ENCODE measurements at regions not wholly inside any gene's neighbourhood (a gene's known extent, or its start where the extent isn't known, plus 50 kb on each side); places are given as distances from the start of the nearest gene placed in this dataset.

DNA sequence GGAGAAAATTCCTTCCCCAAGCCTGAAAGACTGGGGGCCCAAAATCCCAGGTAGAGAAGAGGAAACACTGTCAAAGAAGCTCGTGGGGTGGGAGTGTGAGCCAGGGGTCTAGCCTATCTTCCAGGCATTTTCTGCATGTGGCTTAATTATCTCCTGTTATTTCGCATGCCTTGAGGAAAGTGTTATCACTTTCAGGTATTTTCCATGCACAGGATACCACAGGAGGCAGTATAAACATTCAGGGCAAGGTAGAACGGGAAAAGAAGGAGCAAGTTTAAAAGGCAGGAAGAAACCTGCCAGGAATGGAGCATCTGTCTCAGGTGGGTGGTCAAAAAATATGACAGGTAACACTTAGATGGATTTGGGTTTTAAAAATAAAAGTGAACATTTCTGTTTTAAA, 575.3 kb upstream of the ZNF385D start:
- Histone ChIP-seq H3K23ac (ENCODE audit: low read length) (no peak overlapping the region), H2BK12ac (ENCODE audit: low read length) (no peak overlapping the region), H3K4ac (ENCODE audit: low read depth, low read length) (no peak overlapping the region), H3K79me2 (ENCODE audit: control insufficient read depth, insufficient read depth, low read length, poor library complexity) (no peaks in the 10 kb centered on the region), H4K8ac (ENCODE audit: low read depth, low read length) (no peak overlapping the region), H2AK5ac (ENCODE audit: low read length) (no peak overlapping the region), H3K4me2 (ENCODE audit: low read length) (no peak overlapping the region), H3K36me3 (ENCODE audit: control insufficient read depth in 1 of 2, insufficient read depth in 2 of 2, low read length in 2 of 2) (no peaks in the 10 kb centered on the region), H3K4me1 (ENCODE audit: control insufficient read depth in 1 of 2, insufficient read depth in 2 of 2, low read length in 2 of 2) (no peaks in the 10 kb centered on the region), H2AFZ (ENCODE audit: insufficient read depth, low read length, poor library complexity) (no peak overlapping the region), H2BK5ac (ENCODE audit: low read depth, low read length, poor library complexity) (no peak overlapping the region), H3K9me3 (ENCODE audit: insufficient read depth, low read depth, low read length) (no peaks in the 10 kb centered on the region), H3K14ac (ENCODE audit: low read length) (no peak overlapping the region), H3K9ac (ENCODE audit: low read length) (no peak overlapping the region), H3K4me3 (ENCODE audit: low read depth, low read length) (no peak overlapping the region), H4K12ac (ENCODE audit: low read depth, low read length) (no peak overlapping the region), H4K91ac (ENCODE audit: low read depth, low read length) (no peak overlapping the region), H2BK120ac (ENCODE audit: insufficient read depth, low read length, poor library complexity) (no peak overlapping the region), H3K27ac (ENCODE audit: low read depth, low read length) (no peak overlapping the region), H3K27me3 (ENCODE audit: insufficient read depth, low read length) (no peaks in the 10 kb centered on the region), H3K18ac (ENCODE audit: low read length) (no peak overlapping the region), H3K79me1 (ENCODE audit: low read length) (no peaks in the 10 kb centered on the region)
- no CpG with 5 or more reads among the region's 3 CpGs for WGBS (ENCODE audit: extremely low coverage, insufficient coverage, insufficient read length)
- no peak for DNase-seq

DNA sequence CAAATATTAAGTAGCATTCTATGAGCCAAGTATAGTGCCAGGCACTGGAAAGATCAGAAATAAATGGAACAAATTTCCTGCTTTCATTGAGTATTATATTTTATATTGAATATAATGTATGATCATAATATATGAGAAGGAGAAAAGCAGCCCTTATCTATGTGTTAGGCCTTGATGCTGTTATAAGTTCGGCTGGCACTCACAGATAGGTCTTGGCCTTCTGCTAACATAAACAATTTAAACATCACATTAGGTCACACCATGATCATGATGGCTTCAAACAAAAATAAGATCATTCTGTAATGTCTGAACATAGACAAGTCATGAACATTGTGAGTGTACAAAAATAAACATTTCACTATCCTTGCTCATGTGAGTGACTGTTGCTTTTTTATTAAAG, 584.0 kb upstream of the ZNF385D start:
- no peaks in the 10 kb centered on the region for H3K9me3 ChIP-seq (ENCODE audit: insufficient read depth, low read depth, low read length)
- DNase-seq = no peak
- H3K18ac ChIP-seq (ENCODE audit: low read length) = no peak overlapping the region
- H3K27me3 ChIP-seq (ENCODE audit: insufficient read depth, low read length) = no peaks in the 10 kb centered on the region
- no peak overlapping the region for H3K27ac ChIP-seq (ENCODE audit: low read depth, low read length)
- H3K23ac ChIP-seq (ENCODE audit: low read length) = no peak overlapping the region
- H4K12ac ChIP-seq (ENCODE audit: low read depth, low read length) = no peak overlapping the region
- H3K4me1 ChIP-seq (ENCODE audit: control insufficient read depth in 1 of 2, insufficient read depth in 2 of 2, low read length in 2 of 2) = no peaks in the 10 kb centered on the region
- WGBS (ENCODE audit: extremely low coverage, insufficient coverage, insufficient read length) = no CpG with 5 or more reads among the region's 1 CpG
- no peak overlapping the region for H3K4me2 ChIP-seq (ENCODE audit: low read length)
- no peaks in the 10 kb centered on the region for H3K36me3 ChIP-seq (ENCODE audit: control insufficient read depth in 1 of 2, insufficient read depth in 2 of 2, low read length in 2 of 2)
- H3K79me1 ChIP-seq (ENCODE audit: low read length) = no peaks in the 10 kb centered on the region
- H2BK12ac ChIP-seq (ENCODE audit: low read length) = no peak overlapping the region
- H4K8ac ChIP-seq (ENCODE audit: low read depth, low read length) = no peak overlapping the region
- H2BK5ac ChIP-seq (ENCODE audit: low read depth, low read length, poor library complexity) = no peak overlapping the region
- H3K9ac ChIP-seq (ENCODE audit: low read length) = no peak overlapping the region
- H3K79me2 ChIP-seq (ENCODE audit: control insufficient read depth, insufficient read depth, low read length, poor library complexity) = no peaks in the 10 kb centered on the region
- no peak overlapping the region for H4K91ac ChIP-seq (ENCODE audit: low read depth, low read length)
- no peak overlapping the region for H2AFZ ChIP-seq (ENCODE audit: insufficient read depth, low read length, poor library complexity)
- no peak overlapping the region for H3K4ac ChIP-seq (ENCODE audit: low read depth, low read length)
- H2AK5ac ChIP-seq (ENCODE audit: low read length) = no peak overlapping the region
- H3K4me3 ChIP-seq (ENCODE audit: low read depth, low read length) = no peak overlapping the region
- no peak overlapping the region for H3K14ac ChIP-seq (ENCODE audit: low read length)
- no peak overlapping the region for H2BK120ac ChIP-seq (ENCODE audit: insufficient read depth, low read length, poor library complexity)

DNA sequence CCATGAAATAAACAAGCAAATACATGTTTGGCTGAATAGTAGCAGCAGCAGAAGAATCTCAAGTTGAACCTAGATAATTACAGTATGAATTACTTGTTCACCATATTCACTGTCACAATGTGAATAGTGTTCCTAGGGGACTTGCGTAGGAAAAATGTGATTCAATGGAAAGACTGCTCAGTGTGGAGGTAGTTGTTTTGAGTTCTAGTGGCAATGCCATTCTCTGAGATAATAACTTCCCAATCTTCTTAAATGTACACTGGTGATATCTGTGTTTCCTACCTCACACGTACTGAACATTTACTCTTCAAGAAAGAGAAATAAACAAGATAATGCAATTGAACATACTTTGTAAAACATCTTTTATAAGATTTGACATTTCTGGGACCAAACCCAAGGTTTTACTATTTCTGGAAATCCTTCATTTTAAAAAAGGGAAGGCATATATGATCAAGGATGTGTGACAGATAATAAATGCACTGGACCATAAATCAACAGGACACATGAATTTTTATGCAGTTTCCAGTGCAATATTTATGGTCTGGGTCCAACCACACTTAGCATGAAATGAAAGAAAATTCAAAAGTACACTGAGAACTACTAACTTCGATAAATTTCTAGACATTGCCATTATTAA, 598.3 kb upstream of the ZNF385D start:
- H4K91ac ChIP-seq (ENCODE audit: low read depth, low read length) = no peak overlapping the region
- no peaks in the 10 kb centered on the region for H3K4me1 ChIP-seq (ENCODE audit: control insufficient read depth in 1 of 2, insufficient read depth in 2 of 2, low read length in 2 of 2)
- no peak overlapping the region for H3K4me2 ChIP-seq (ENCODE audit: low read length)
- H3K18ac ChIP-seq (ENCODE audit: low read length) = no peak overlapping the region
- no peak overlapping the region for H4K12ac ChIP-seq (ENCODE audit: low read depth, low read length)
- H2AK5ac ChIP-seq (ENCODE audit: low read length) = no peak overlapping the region
- H4K8ac ChIP-seq (ENCODE audit: low read depth, low read length) = no peak overlapping the region
- H3K4ac ChIP-seq (ENCODE audit: low read depth, low read length) = no peak overlapping the region
- H2BK120ac ChIP-seq (ENCODE audit: insufficient read depth, low read length, poor library complexity) = no peak overlapping the region
- no CpG with 5 or more reads among the region's 3 CpGs for whole genome bisulfite sequencing (ENCODE audit: extremely low coverage, insufficient coverage, insufficient read length)
- H2AFZ ChIP-seq (ENCODE audit: insufficient read depth, low read length, poor library complexity) = no peak overlapping the region
- no peak overlapping the region for H3K27ac ChIP-seq (ENCODE audit: low read depth, low read length)
- H3K23ac ChIP-seq (ENCODE audit: low read length) = no peak overlapping the region
- H3K9ac ChIP-seq (ENCODE audit: low read length) = no peak overlapping the region
- H3K36me3 ChIP-seq (ENCODE audit: control insufficient read depth in 1 of 2, insufficient read depth in 2 of 2, low read length in 2 of 2) = no peaks in the 10 kb centered on the region
- H3K4me3 ChIP-seq (ENCODE audit: low read depth, low read length) = no peak overlapping the region
- no peak overlapping the region for H3K14ac ChIP-seq (ENCODE audit: low read length)
- no peaks in the 10 kb centered on the region for H3K79me2 ChIP-seq (ENCODE audit: control insufficient read depth, insufficient read depth, low read length, poor library complexity)
- H2BK5ac ChIP-seq (ENCODE audit: low read depth, low read length, poor library complexity) = no peak overlapping the region
- H3K27me3 ChIP-seq (ENCODE audit: insufficient read depth, low read length) = no peaks in the 10 kb centered on the region
- H3K79me1 ChIP-seq (ENCODE audit: low read length) = no peaks in the 10 kb centered on the region
- H2BK12ac ChIP-seq (ENCODE audit: low read length) = no peak overlapping the region
- no peak for DNase-seq
- no peaks in the 10 kb centered on the region for H3K9me3 ChIP-seq (ENCODE audit: insufficient read depth, low read depth, low read length)

DNA sequence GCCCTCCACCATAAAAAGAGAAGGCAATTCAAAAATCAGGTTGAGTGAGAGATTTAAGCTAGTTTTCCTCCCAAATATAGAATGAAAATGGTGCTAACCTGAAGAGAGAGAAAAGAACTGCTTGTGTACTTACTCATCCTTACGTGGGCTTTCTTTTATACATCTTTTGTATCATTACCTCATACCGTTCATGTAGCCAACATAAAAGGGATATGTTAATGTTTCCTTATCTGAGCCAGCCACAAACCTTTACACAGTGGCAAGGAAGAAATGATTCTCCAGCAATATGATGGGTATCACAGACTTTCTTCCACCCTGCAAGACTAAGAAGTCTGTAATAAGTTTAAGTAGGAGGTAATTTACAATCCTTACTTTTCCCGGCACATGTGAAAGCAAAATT, 600.8 kb upstream of the ZNF385D start:
- H4K8ac ChIP-seq (ENCODE audit: low read depth, low read length) = no peak overlapping the region
- H3K36me3 ChIP-seq (ENCODE audit: control insufficient read depth in 1 of 2, insufficient read depth in 2 of 2, low read length in 2 of 2) = no peaks in the 10 kb centered on the region
- H4K12ac ChIP-seq (ENCODE audit: low read depth, low read length) = no peak overlapping the region
- no peak overlapping the region for H3K18ac ChIP-seq (ENCODE audit: low read length)
- no peak overlapping the region for H2BK5ac ChIP-seq (ENCODE audit: low read depth, low read length, poor library complexity)
- H3K14ac ChIP-seq (ENCODE audit: low read length) = no peak overlapping the region
- H3K4me3 ChIP-seq (ENCODE audit: low read depth, low read length) = no peak overlapping the region
- no peak overlapping the region for H2BK12ac ChIP-seq (ENCODE audit: low read length)
- H3K4ac ChIP-seq (ENCODE audit: low read depth, low read length) = no peak overlapping the region
- no peak overlapping the region for H3K27ac ChIP-seq (ENCODE audit: low read depth, low read length)
- DNase-seq = no peak
- H3K4me2 ChIP-seq (ENCODE audit: low read length) = no peak overlapping the region
- H3K4me1 ChIP-seq (ENCODE audit: control insufficient read depth in 1 of 2, insufficient read depth in 2 of 2, low read length in 2 of 2) = no peaks in the 10 kb centered on the region
- no peak overlapping the region for H2AK5ac ChIP-seq (ENCODE audit: low read length)
- WGBS (ENCODE audit: extremely low coverage, insufficient coverage, insufficient read length) = no CpG with 5 or more reads among the region's 3 CpGs
- H2AFZ ChIP-seq (ENCODE audit: insufficient read depth, low read length, poor library complexity) = no peak overlapping the region
- H3K79me2 ChIP-seq (ENCODE audit: control insufficient read depth, insufficient read depth, low read length, poor library complexity) = no peaks in the 10 kb centered on the region
- H3K27me3 ChIP-seq (ENCODE audit: insufficient read depth, low read length) = no peaks in the 10 kb centered on the region
- H3K9ac ChIP-seq (ENCODE audit: low read length) = no peak overlapping the region
- H3K23ac ChIP-seq (ENCODE audit: low read length) = no peak overlapping the region
- H2BK120ac ChIP-seq (ENCODE audit: insufficient read depth, low read length, poor library complexity) = no peak overlapping the region
- no peaks in the 10 kb centered on the region for H3K79me1 ChIP-seq (ENCODE audit: low read length)
- no peak overlapping the region for H4K91ac ChIP-seq (ENCODE audit: low read depth, low read length)
- H3K9me3 ChIP-seq (ENCODE audit: insufficient read depth, low read depth, low read length) = no peaks in the 10 kb centered on the region
